ENCODE measurements at regions not wholly inside any gene's neighbourhood (a gene's known extent, or its start where the extent isn't known, plus 50 kb on each side); places are given as distances from the start of the nearest gene placed in this dataset.

DNA sequence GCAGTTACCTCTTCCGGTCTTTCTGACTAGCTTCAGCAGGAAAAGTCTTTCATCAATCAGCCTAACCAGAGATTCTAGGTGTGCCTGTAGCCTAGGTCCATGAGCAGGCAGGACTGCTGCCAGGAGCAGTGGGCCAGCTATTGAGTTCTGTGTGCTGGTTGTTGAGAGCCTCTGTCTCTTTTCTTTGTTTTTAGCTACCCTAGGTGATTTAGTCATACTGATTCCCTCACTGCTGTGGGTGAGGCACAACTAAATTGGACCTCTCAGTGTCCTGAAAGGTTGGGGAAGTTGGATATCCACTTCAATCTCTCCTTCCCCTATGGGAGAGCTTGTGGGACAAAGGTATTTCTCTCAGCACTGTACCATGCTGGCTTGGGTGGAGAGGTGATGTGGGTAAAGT lies 354.9 kb downstream of the GPAT3 start:
- no peaks in the 10 kb centered on the region for H3K4me1 ChIP-seq (ENCODE audit: control insufficient read depth in 2 of 2, insufficient read depth in 2 of 2, low read length in 2 of 2)
- no peaks in the 10 kb centered on the region for H3K9me3 ChIP-seq (ENCODE audit: control insufficient read depth in 2 of 2, insufficient read depth in 1 of 2, low read length in 1 of 2)
- no peak overlapping the region for H3K27ac ChIP-seq (ENCODE audit: low read depth in 1 of 2, low read length in 1 of 2)
- no peak overlapping the region for H3K4me3 ChIP-seq (ENCODE audit: low read length in 2 of 2)
- no peak for DNase-seq (ENCODE audit: low read depth in 6 of 9, low spot score in 9 of 9)
- H3K27me3 ChIP-seq (ENCODE audit: control insufficient read depth in 2 of 2, insufficient read depth in 1 of 2, low read length in 1 of 2) = no peaks in the 10 kb centered on the region
- WGBS = 97% methylated on average over 1 of the region's 1 CpG
- H3K36me3 ChIP-seq (ENCODE audit: control insufficient read depth in 2 of 2, insufficient read depth in 2 of 2, low read length in 1 of 2) = no peaks in the 10 kb centered on the region

GRCh38 chr4:83890231-83890630 lies 354.3 kb downstream of the GPAT3 start:
- H3K27ac ChIP-seq (ENCODE audit: low read depth in 1 of 2, low read length in 1 of 2) = no peak overlapping the region
- WGBS = 94% methylated on average over 2 of the region's 2 CpGs
- H3K27me3 ChIP-seq (ENCODE audit: control insufficient read depth in 2 of 2, insufficient read depth in 1 of 2, low read length in 1 of 2) = no peaks in the 10 kb centered on the region
- no peaks in the 10 kb centered on the region for H3K9me3 ChIP-seq (ENCODE audit: control insufficient read depth in 2 of 2, insufficient read depth in 1 of 2, low read length in 1 of 2)
- no peak overlapping the region for H3K4me3 ChIP-seq (ENCODE audit: low read length in 2 of 2)
- no peaks in the 10 kb centered on the region for H3K4me1 ChIP-seq (ENCODE audit: control insufficient read depth in 2 of 2, insufficient read depth in 2 of 2, low read length in 2 of 2)
- H3K36me3 ChIP-seq (ENCODE audit: control insufficient read depth in 2 of 2, insufficient read depth in 2 of 2, low read length in 1 of 2) = no peaks in the 10 kb centered on the region
- no peak for DNase-seq (ENCODE audit: low read depth in 6 of 9, low spot score in 9 of 9)

GRCh38 chr4:83889802-83890201 lies 353.9 kb downstream of the GPAT3 start:
- no peak overlapping the region for H3K4me3 ChIP-seq (ENCODE audit: low read length in 2 of 2)
- no peaks in the 10 kb centered on the region for H3K27me3 ChIP-seq (ENCODE audit: control insufficient read depth in 2 of 2, insufficient read depth in 1 of 2, low read length in 1 of 2)
- DNase-seq (ENCODE audit: low read depth in 6 of 9, low spot score in 9 of 9) = no peak
- no peaks in the 10 kb centered on the region for H3K36me3 ChIP-seq (ENCODE audit: control insufficient read depth in 2 of 2, insufficient read depth in 2 of 2, low read length in 1 of 2)
- H3K27ac ChIP-seq (ENCODE audit: low read depth in 1 of 2, low read length in 1 of 2) = no peak overlapping the region
- no peaks in the 10 kb centered on the region for H3K9me3 ChIP-seq (ENCODE audit: control insufficient read depth in 2 of 2, insufficient read depth in 1 of 2, low read length in 1 of 2)
- no peaks in the 10 kb centered on the region for H3K4me1 ChIP-seq (ENCODE audit: control insufficient read depth in 2 of 2, insufficient read depth in 2 of 2, low read length in 2 of 2)
- WGBS = 93% methylated on average over 2 of the region's 2 CpGs

DNA sequence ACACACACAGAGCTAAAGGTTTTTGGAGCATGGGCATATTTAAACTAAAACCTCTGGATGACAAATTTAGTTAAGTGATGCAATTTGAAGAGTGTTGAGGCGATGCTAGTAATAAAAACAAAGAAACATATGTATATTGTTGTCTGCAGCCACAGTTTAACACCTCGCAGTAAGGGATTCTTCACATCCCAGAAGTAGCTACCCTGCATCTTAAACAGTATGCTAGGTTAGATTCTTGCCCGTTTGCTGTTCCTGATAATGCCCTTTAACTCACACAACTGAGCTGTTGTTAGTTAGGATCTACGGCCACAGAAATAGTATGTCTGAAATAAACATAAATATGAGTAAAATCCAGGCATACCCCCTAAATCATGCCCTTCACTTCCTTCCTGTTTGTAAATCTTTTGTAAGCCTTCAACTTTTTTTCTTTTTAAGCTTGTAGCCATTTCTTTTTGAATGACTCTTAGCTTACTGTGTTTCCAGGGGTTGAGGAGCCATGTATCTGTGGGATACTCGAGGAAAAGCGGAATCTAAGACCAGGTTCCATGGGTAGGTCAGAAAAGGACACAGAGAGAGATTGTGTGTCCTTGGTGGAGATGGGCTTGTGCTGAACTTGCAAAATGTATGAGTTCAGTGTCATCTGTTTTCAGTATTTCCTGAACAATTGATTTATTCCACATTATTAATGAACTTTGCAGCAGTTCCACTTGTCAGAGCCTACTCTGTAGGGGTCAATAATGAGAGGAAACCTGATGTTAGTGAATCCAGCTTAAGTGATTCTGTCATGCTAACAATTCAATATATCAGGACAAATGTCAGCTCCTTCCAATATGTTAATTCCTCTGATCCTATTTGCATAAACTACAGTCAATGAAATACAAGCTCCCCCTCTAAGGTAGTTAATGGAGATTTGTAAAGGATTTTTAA lies 349.6 kb downstream of the GPAT3 start:
- DNase-seq (ENCODE audit: low read depth in 6 of 9, low spot score in 9 of 9) = no peak
- H3K9me3 ChIP-seq (ENCODE audit: control insufficient read depth in 2 of 2, insufficient read depth in 1 of 2, low read length in 1 of 2) = no peaks in the 10 kb centered on the region
- no peak overlapping the region for H3K4me3 ChIP-seq (ENCODE audit: low read length in 2 of 2)
- 81% methylated on average over 6 of the region's 6 CpGs for WGBS
- H3K27me3 ChIP-seq (ENCODE audit: control insufficient read depth in 2 of 2, insufficient read depth in 1 of 2, low read length in 1 of 2) = no peaks in the 10 kb centered on the region
- H3K27ac ChIP-seq (ENCODE audit: low read depth in 1 of 2, low read length in 1 of 2) = no peak overlapping the region
- H3K36me3 ChIP-seq (ENCODE audit: control insufficient read depth in 2 of 2, insufficient read depth in 2 of 2, low read length in 1 of 2) = no peaks in the 10 kb centered on the region
- no peaks in the 10 kb centered on the region for H3K4me1 ChIP-seq (ENCODE audit: control insufficient read depth in 2 of 2, insufficient read depth in 2 of 2, low read length in 2 of 2)

DNA sequence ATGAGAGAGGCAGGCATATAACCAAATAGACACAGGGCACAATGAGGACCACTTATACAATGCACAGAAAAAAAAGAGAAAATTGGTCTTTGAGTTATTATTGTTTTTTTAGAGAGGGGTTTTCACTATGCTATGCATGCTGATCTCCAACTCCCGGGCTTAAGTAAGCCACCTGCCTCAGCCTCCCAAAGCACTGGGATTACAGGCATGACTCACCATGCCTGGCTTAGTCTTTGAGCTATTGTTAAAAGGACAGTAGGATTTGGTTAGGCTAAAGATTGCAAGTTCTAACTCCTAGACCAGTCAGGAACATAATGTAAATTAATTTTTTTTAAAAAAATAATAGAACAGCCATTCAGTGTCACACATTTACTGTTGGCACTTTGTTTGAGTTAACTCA lies 340.1 kb downstream of the GPAT3 start:
- Histone ChIP-seq H3K27me3 (ENCODE audit: control insufficient read depth in 2 of 2, insufficient read depth in 1 of 2, low read length in 1 of 2) (no peaks in the 10 kb centered on the region), H3K9me3 (ENCODE audit: control insufficient read depth in 2 of 2, insufficient read depth in 1 of 2, low read length in 1 of 2) (no peaks in the 10 kb centered on the region), H3K4me3 (ENCODE audit: low read length in 2 of 2) (no peak overlapping the region), H3K4me1 (ENCODE audit: control insufficient read depth in 2 of 2, insufficient read depth in 2 of 2, low read length in 2 of 2) (no peaks in the 10 kb centered on the region), H3K36me3 (ENCODE audit: control insufficient read depth in 2 of 2, insufficient read depth in 2 of 2, low read length in 1 of 2) (no peaks in the 10 kb centered on the region), H3K27ac (ENCODE audit: low read depth in 1 of 2, low read length in 1 of 2) (no peak overlapping the region)
- 93% methylated on average over 1 of the region's 1 CpG for WGBS
- no peak for DNase-seq (ENCODE audit: low read depth in 6 of 9, low spot score in 9 of 9)

DNA sequence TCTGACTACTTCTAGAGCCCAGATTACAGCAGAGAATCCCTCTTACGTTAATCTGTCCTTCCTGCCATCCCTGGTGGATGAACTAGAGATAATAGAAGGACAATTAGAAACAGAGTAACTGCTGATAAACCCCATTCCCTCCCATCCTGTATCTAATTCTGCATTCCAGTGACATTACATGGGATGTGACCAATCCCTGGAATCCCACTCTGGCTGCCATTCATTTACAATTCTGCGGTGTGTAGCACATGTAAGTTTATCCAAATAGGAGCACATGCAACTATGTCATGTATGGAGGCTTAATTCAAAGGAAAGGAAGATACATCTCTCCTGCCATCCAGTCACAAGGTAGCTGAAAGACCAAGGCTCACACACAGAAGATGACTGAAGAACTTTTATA lies 339.5 kb downstream of the GPAT3 start:
- WGBS = 87% methylated on average over 2 of the region's 2 CpGs
- H3K4me1 ChIP-seq (ENCODE audit: control insufficient read depth in 2 of 2, insufficient read depth in 2 of 2, low read length in 2 of 2) = no peaks in the 10 kb centered on the region
- DNase-seq (ENCODE audit: low read depth in 6 of 9, low spot score in 9 of 9) = no peak

DNA sequence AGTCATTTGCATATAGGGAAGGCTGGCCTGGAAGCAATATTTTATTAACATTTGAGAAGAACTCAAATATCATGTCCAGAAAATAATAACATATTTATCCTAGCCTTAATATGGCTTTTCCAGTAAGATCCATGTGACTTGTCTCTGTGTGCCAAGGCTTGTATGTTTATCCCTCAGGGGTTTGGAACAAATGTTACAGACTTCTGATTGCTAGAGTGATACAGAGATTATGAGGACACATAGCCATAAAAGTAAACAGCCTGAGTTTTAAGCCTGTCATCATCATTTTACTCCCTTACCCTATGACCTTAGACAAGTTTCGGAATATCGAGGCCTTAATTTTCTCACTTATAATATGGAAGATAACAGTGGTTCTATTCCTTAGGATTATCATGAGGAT lies 338.1 kb downstream of the GPAT3 start:
- no peak overlapping the region for H3K27ac ChIP-seq (ENCODE audit: low read depth in 1 of 2, low read length in 1 of 2)
- no peaks in the 10 kb centered on the region for H3K9me3 ChIP-seq (ENCODE audit: control insufficient read depth in 2 of 2, insufficient read depth in 1 of 2, low read length in 1 of 2)
- no peaks in the 10 kb centered on the region for H3K27me3 ChIP-seq (ENCODE audit: control insufficient read depth in 2 of 2, insufficient read depth in 1 of 2, low read length in 1 of 2)
- no peaks in the 10 kb centered on the region for H3K4me1 ChIP-seq (ENCODE audit: control insufficient read depth in 2 of 2, insufficient read depth in 2 of 2, low read length in 2 of 2)
- no peak for DNase-seq (ENCODE audit: low read depth in 6 of 9, low spot score in 9 of 9)
- WGBS = over 99% methylated on average over 2 of the region's 2 CpGs
- H3K36me3 ChIP-seq (ENCODE audit: control insufficient read depth in 2 of 2, insufficient read depth in 2 of 2, low read length in 1 of 2) = no peaks in the 10 kb centered on the region
- no peak overlapping the region for H3K4me3 ChIP-seq (ENCODE audit: low read length in 2 of 2)

More for the DNA sequence above, 339.5 kb downstream of the GPAT3 start:
- H3K4me3 ChIP-seq (ENCODE audit: low read length in 2 of 2) = no peak overlapping the region
- H3K27ac ChIP-seq (ENCODE audit: low read depth in 1 of 2, low read length in 1 of 2) = no peak overlapping the region
- H3K36me3 ChIP-seq (ENCODE audit: control insufficient read depth in 2 of 2, insufficient read depth in 2 of 2, low read length in 1 of 2) = no peaks in the 10 kb centered on the region
- H3K27me3 ChIP-seq (ENCODE audit: control insufficient read depth in 2 of 2, insufficient read depth in 1 of 2, low read length in 1 of 2) = no peaks in the 10 kb centered on the region
- no peaks in the 10 kb centered on the region for H3K9me3 ChIP-seq (ENCODE audit: control insufficient read depth in 2 of 2, insufficient read depth in 1 of 2, low read length in 1 of 2)

DNA sequence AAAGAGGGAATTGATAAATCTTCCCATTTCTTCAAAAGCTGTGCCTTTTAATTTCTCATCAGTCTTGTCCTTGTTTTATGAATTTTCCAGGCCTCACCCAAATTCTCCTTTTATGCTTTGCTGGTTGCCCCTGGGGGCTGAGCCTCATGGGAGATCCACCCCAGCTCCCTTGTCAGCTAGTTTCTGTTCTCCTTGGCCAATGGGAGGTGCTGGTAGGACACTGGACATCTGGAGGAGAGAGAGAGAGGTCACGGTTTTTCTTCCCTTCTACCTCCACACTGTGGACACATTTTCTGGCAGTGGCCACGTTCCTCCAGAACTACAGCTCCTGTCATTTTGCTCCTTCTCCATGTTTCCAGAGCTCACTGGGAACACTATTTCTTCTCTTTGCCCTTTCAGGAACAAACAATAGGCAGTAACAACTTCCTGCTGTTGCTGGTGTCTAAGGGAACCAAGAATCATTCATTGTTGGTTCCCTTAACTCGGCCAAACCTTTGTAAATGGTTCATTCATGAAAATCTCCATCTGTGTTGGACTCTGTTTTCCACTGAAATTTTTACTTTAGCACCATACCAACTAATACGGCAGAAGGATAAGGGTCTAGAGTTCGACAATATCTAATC lies 334.5 kb downstream of the GPAT3 start:
- no peaks in the 10 kb centered on the region for H3K9me3 ChIP-seq (ENCODE audit: control insufficient read depth in 2 of 2, insufficient read depth in 1 of 2, low read length in 1 of 2)
- no peaks in the 10 kb centered on the region for H3K4me1 ChIP-seq (ENCODE audit: control insufficient read depth in 2 of 2, insufficient read depth in 2 of 2, low read length in 2 of 2)
- WGBS = 68% methylated on average over 5 of the region's 5 CpGs
- no peaks in the 10 kb centered on the region for H3K36me3 ChIP-seq (ENCODE audit: control insufficient read depth in 2 of 2, insufficient read depth in 2 of 2, low read length in 1 of 2)
- H3K4me3 ChIP-seq (ENCODE audit: low read length in 2 of 2) = no peak overlapping the region
- H3K27me3 ChIP-seq (ENCODE audit: control insufficient read depth in 2 of 2, insufficient read depth in 1 of 2, low read length in 1 of 2) = no peaks in the 10 kb centered on the region
- no peak for DNase-seq (ENCODE audit: low read depth in 6 of 9, low spot score in 9 of 9)
- H3K27ac ChIP-seq (ENCODE audit: low read depth in 1 of 2, low read length in 1 of 2) = no peak overlapping the region

- WGBS = 67% methylated on average over 4 of the region's 4 CpGs
- Histone ChIP-seq H3K27ac (ENCODE audit: low read depth in 1 of 2, low read length in 1 of 2) (no peak overlapping the region), H3K4me3 (ENCODE audit: low read length in 2 of 2) (no peak overlapping the region), H3K27me3 (ENCODE audit: control insufficient read depth in 2 of 2, insufficient read depth in 1 of 2, low read length in 1 of 2) (no peaks in the 10 kb centered on the region), H3K36me3 (ENCODE audit: control insufficient read depth in 2 of 2, insufficient read depth in 2 of 2, low read length in 1 of 2) (no peaks in the 10 kb centered on the region), H3K9me3 (ENCODE audit: control insufficient read depth in 2 of 2, insufficient read depth in 1 of 2, low read length in 1 of 2) (no peaks in the 10 kb centered on the region), H3K4me1 (ENCODE audit: control insufficient read depth in 2 of 2, insufficient read depth in 2 of 2, low read length in 2 of 2) (no peaks in the 10 kb centered on the region)
- DNase-seq (ENCODE audit: low read depth in 6 of 9, low spot score in 9 of 9) = no peak
Observed at GRCh38 chr4:83866834-83867621, 331.1 kb downstream of the GPAT3 start.

Data from thymus (tissue), 11 donors.